ENCODE measurements at regions not wholly inside any gene's neighbourhood (a gene's known extent, or its start where the extent isn't known, plus 50 kb on each side); places are given as distances from the start of the nearest gene placed in this dataset.

GRCh38 chr5:27312291-27312893, 274.0 kb upstream of the CDH9 start:
- TF ChIP-seq CTCF (IDR thresholded peaks at IDR 0.05; ENCODE audit: control extremely low read depth in 1 of 3, insufficient read depth in 1 of 3, low read depth in 1 of 3, low read length in 3 of 3) (no peak), POLR2A (IDR thresholded peaks at IDR 0.05; ENCODE audit: control extremely low read depth in 1 of 2, low read depth in 2 of 2, low read length in 2 of 2) (no peak), MAX (IDR thresholded peaks at IDR 0.05) (no peak), EP300 (IDR thresholded peaks at IDR 0.05; ENCODE audit: borderline replicate concordance in 1 of 2, low read depth in 2 of 2, low read length in 2 of 2) (no peak), CEBPB (IDR thresholded peaks at IDR 0.05; ENCODE audit: low read depth, low read length) (no peak), POLR2AphosphoS5 (IDR thresholded peaks at IDR 0.05; ENCODE audit: low read depth, low read length) (no peak), TAF1 (IDR thresholded peaks at IDR 0.05; ENCODE audit: low read depth, low read length) (no peak), ATF2 (IDR thresholded peaks at IDR 0.05; ENCODE audit: low read length) (no peak), SIN3A (conservative IDR thresholded peaks at IDR 0.05 in 1 of 2, IDR thresholded peaks at IDR 0.05 in 1 of 2; ENCODE audit: low read depth in 1 of 2, low read length in 2 of 2) (no peak), MAFK (IDR thresholded peaks at IDR 0.05; ENCODE audit: low read depth, low read length) (no peak), JUN (IDR thresholded peaks at IDR 0.05; ENCODE audit: low read depth, low read length) (no peak), KDM1A (IDR thresholded peaks at IDR 0.05; ENCODE audit: borderline replicate concordance, low read length) (no peak), CREB1 (IDR thresholded peaks at IDR 0.05) (no peak)

Data from H1 (cell line).